Neural progenitor cell (in vitro differentiated cells): ENCODE measurements at regions not wholly inside any gene's neighbourhood (a gene's known extent, or its start where the extent isn't known, plus 50 kb on each side); places are given as distances from the start of the nearest gene placed in this dataset.

ENCODE experiments used
- DNase-seq: peaks from one replicate; pipeline ENCODE4 v3.0.0-alpha.2; 2016; ENCODE audit warnings: low spot score
- H2AFZ ChIP-seq: fragments of 200-600 bp; sonication (generic); replicated peaks from 2 replicates; pipeline ENCODE4 v1.6.1; 2016; ENCODE audit warnings: antibody characterized with exemption
- H3F3A ChIP-seq: fragments of 200-600 bp; sonication (generic); 2 replicates; pipeline ENCODE4 v1.6.1; 2016; ENCODE audit warnings: antibody characterized with exemption, low read depth
- H3K27ac ChIP-seq: fragments of 200-600 bp; sonication (generic); 2 replicates; pipeline ENCODE4 v1.5.1; 2016; ENCODE audit warnings: mild to moderate bottlenecking
- H3K27me3 ChIP-seq: fragments of 200-600 bp; sonication (generic); 2 replicates; pipeline ENCODE4 v1.6.1; 2016; ENCODE audit warnings: mild to moderate bottlenecking, moderate library complexity
- H3K36me3 ChIP-seq: fragments of 200-600 bp; sonication (generic); 2 replicates; pipeline ENCODE4 v1.5.1; 2016
- H3K4me1 ChIP-seq: fragments of 200-600 bp; sonication (generic); 2 replicates; pipeline ENCODE4 v1.6.1; 2016; ENCODE audit warnings: mixed run types
- H3K4me2 ChIP-seq: fragments of 200-600 bp; sonication (generic); 2 replicates; pipeline ENCODE4 v1.6.1; 2016
- H3K4me3 ChIP-seq: fragments of 200-600 bp; sonication (generic); 2 replicates; pipeline ENCODE4 v1.5.1; 2016
- H3K79me2 ChIP-seq: fragments of 200-600 bp; sonication (generic); 2 replicates; pipeline ENCODE4 v1.6.1; 2016; ENCODE audit warnings: low read depth
- H3K9ac ChIP-seq: fragments of 200-600 bp; sonication (generic); 2 replicates; pipeline ENCODE4 v1.6.1; 2016
- H3K9me3 ChIP-seq: fragments of 200-600 bp; sonication (generic); 2 replicates; pipeline ENCODE4 v1.5.1; 2016; ENCODE audit warnings: low read depth
- H4K20me1 ChIP-seq: fragments of 200-600 bp; sonication (generic); 2 replicates; pipeline ENCODE4 v1.6.1; 2016; ENCODE audit warnings: low read depth
- H3K27ac Mint-ChIP-seq: 3 replicates; pipeline ENCODE4 v1.8.0; 2021; ENCODE audit warnings: mixed read lengths
- H3K27me3 Mint-ChIP-seq: 2 replicates; pipeline ENCODE4 v1.8.0; 2022; ENCODE audit warnings: low read depth, mild to moderate bottlenecking, inconsistent platforms, moderate library complexity, mixed read lengths; ENCODE audit not compliant: insufficient read depth
- H3K36me3 Mint-ChIP-seq: 3 replicates; pipeline ENCODE4 v1.8.0; 2021; ENCODE audit warnings: mixed read lengths
- H3K4me1 Mint-ChIP-seq: 3 replicates; pipeline ENCODE4 v1.8.0; 2021; ENCODE audit warnings: mixed read lengths
- H3K4me3 Mint-ChIP-seq: 3 replicates; pipeline ENCODE4 v1.8.0; 2021; ENCODE audit warnings: mild to moderate bottlenecking, moderate library complexity, mixed read lengths
- H3K9me3 Mint-ChIP-seq: 3 replicates; pipeline ENCODE4 v1.8.0; 2020; ENCODE audit warnings: mixed read lengths
- CTCF ChIP-seq: fragments of 200-600 bp; sonication (generic); IDR thresholded peaks from 2 replicates; pipeline ENCODE4 v1.5.1; 2017; ENCODE audit warnings: antibody characterized with exemption, mild to moderate bottlenecking
- EZH2 ChIP-seq: fragments of 200-600 bp; sonication (generic); IDR thresholded peaks from 2 replicates; pipeline ENCODE4 v1.6.1; 2017; ENCODE audit warnings: antibody characterized with exemption, mild to moderate bottlenecking, moderate library complexity
- EZH2phosphoT487 ChIP-seq: fragments of 200-600 bp; sonication (generic); IDR thresholded peaks from 2 replicates; pipeline ENCODE4 v1.6.1; 2017; ENCODE audit warnings: antibody characterized with exemption

GRCh38 chr7:42688056-42688371 is 223.9 kb downstream of the C7orf25 start:
- H4K20me1 ChIP-seq, result no peaks in the 10 kb centered on the region
- H3K36me3 ChIP-seq, result no peaks in the 10 kb centered on the region
- no peak overlapping the region for H3K27ac ChIP-seq
- no peak overlapping the region for H3K9ac ChIP-seq
- H3K4me1 Mint-ChIP-seq, result peaks cover 54% of the 10 kb centered on the region
- no peaks in the 10 kb centered on the region for H3K27me3 ChIP-seq
- peaks cover 22% of the 10 kb centered on the region for H3F3A ChIP-seq
- H2AFZ ChIP-seq, result no peak overlapping the region
- no peaks in the 10 kb centered on the region for H3K9me3 ChIP-seq
- H3K4me3 Mint-ChIP-seq, result no peak overlapping the region
- H3K4me1 ChIP-seq, result peaks cover 39% of the 10 kb centered on the region
- H3K79me2 ChIP-seq, result no peaks in the 10 kb centered on the region
- no peak for TF ChIP-seq EZH2
- no peak for TF ChIP-seq CTCF
- no peak for TF ChIP-seq EZH2phosphoT487
- peaks cover 7% of the 10 kb centered on the region for H3K27me3 Mint-ChIP-seq
- H3K4me2 ChIP-seq, result no peak overlapping the region
- peaks cover 6% of the 10 kb centered on the region for H3K36me3 Mint-ChIP-seq
- peaks cover 15% of the 10 kb centered on the region for H3K9me3 Mint-ChIP-seq
- peak overlapping the region; percentile 74 for H3K27ac Mint-ChIP-seq
- no peak for DNase-seq
- H3K4me3 ChIP-seq, result no peak overlapping the region

GRCh38 chr7:42687211-42688055 is 224.4 kb downstream of the C7orf25 start:
- peaks cover 7% of the 10 kb centered on the region for H3K27me3 Mint-ChIP-seq
- no peak for DNase-seq

GRCh38 chr7:42686594-42687156 is 225.2 kb downstream of the C7orf25 start:
- Histone ChIP-seq H3K4me3 (peak overlapping the region; percentile 6), H3K27ac (peak overlapping the region; percentile 76), H3K9me3 (no peaks in the 10 kb centered on the region), H4K20me1 (no peaks in the 10 kb centered on the region), H3K79me2 (no peaks in the 10 kb centered on the region), H3K9ac (no peak overlapping the region), H3K4me2 (peak overlapping the region; percentile 69), H2AFZ (no peak overlapping the region), H3F3A (peaks cover 22% of the 10 kb centered on the region), H3K36me3 (no peaks in the 10 kb centered on the region), H3K4me1 (peaks cover 36% of the 10 kb centered on the region), H3K27me3 (no peaks in the 10 kb centered on the region)
- H3K27ac Mint-ChIP-seq, result peak overlapping the region; percentile 96
- DNase-seq, result peak; percentile 86
- peak overlapping the region; percentile 76 for H3K4me3 Mint-ChIP-seq
- peaks cover 15% of the 10 kb centered on the region for H3K9me3 Mint-ChIP-seq
- H3K36me3 Mint-ChIP-seq, result peaks cover 6% of the 10 kb centered on the region
- H3K4me1 Mint-ChIP-seq, result peaks cover 49% of the 10 kb centered on the region
- H3K27me3 Mint-ChIP-seq, result peaks cover 7% of the 10 kb centered on the region
- no peak for TF ChIP-seq EZH2phosphoT487
- no peak for TF ChIP-seq CTCF
- TF ChIP-seq EZH2, result no peak

More at GRCh38 chr7:42687211-42688055, 224.4 kb downstream of the C7orf25 start:
- H4K20me1 ChIP-seq, result no peaks in the 10 kb centered on the region
- Mint-ChIP-seq H3K4me1 (peaks cover 51% of the 10 kb centered on the region), H3K9me3 (peaks cover 15% of the 10 kb centered on the region), H3K4me3 (no peak overlapping the region), H3K36me3 (peaks cover 6% of the 10 kb centered on the region), H3K27ac (peak overlapping the region; percentile 96)
- H3K4me1 ChIP-seq, result peaks cover 36% of the 10 kb centered on the region
- peak overlapping the region; percentile 6 for H3K4me3 ChIP-seq
- H3K27ac ChIP-seq, result no peak overlapping the region
- no peaks in the 10 kb centered on the region for H3K27me3 ChIP-seq
- no peaks in the 10 kb centered on the region for H3K79me2 ChIP-seq
- no peak overlapping the region for H3K9ac ChIP-seq
- no peaks in the 10 kb centered on the region for H3K36me3 ChIP-seq
- H3K9me3 ChIP-seq, result no peaks in the 10 kb centered on the region
- H3K4me2 ChIP-seq, result peak overlapping the region; percentile 69
- H3F3A ChIP-seq, result peaks cover 22% of the 10 kb centered on the region
- no peak overlapping the region for H2AFZ ChIP-seq
- TF ChIP-seq CTCF (no peak), EZH2 (no peak), EZH2phosphoT487 (no peak)
